ENCODE measurements at regions not wholly inside any gene's neighbourhood (a gene's known extent, or its start where the extent isn't known, plus 50 kb on each side); places are given as distances from the start of the nearest gene placed in this dataset.

DNA sequence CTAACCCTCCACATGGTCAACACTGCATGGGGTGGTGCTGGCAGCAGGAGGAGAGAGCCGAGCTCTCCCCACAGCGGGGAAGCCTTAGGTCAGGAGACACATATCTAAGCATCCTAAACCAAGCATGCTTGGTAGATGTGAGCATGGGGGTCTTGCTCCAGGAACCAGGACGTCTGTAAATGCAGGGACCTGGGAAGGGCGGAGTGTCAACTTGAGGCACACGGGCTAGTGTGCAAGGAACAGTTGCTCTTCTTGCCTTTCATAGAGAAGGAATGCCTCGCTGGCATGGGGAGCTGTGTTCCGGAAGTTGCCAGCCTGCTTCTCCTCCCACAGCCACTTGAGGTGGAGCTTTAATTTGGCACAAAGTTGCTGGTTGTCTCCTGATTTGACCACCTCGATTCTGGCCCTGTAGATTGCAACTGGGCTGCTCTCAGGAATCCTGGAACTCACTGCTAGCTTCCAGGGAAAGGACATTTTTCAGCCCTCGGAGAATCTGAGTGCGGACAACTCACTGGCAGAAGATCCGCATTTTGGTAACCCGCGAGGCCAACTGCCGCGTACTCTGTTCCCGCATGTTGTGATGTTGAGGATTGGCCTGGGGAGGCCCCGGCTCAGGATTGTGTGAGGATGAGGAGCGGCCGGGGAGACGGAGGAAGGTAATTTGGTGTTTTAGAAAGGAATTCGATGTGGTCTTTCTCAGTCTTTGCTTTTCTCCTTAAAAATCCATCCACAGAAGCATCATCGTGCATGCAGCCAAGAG lies 370.3 kb upstream of the IRX1 start:
- TF ChIP-seq EZH2 (IDR thresholded peaks at IDR 0.05; ENCODE audit: low read length, unreplicated experiment) (no peak), EZH2phosphoT487 (IDR thresholded peaks at IDR 0.05; ENCODE audit: borderline replicate concordance, low read length) (no peak)
